ENCODE measurements at regions not wholly inside any gene's neighbourhood (a gene's known extent, or its start where the extent isn't known, plus 50 kb on each side); places are given as distances from the start of the nearest gene placed in this dataset.

- no peak overlapping the region for H3K27ac ChIP-seq
- no peak overlapping the region for H3K4me3 ChIP-seq
- no peaks in the 10 kb centered on the region for H3K27me3 ChIP-seq
- H3K4me1 ChIP-seq = no peaks in the 10 kb centered on the region
- ATAC-seq = no peak
- intact Hi-C loops (cut with DNase I) = no loop called here
- H3K9me3 ChIP-seq = peaks cover 0 to 55% (median 9%) of the 10 kb centered on the region in 11 donors
- DNase-seq = no peak
- TF ChIP-seq CTCF (IDR thresholded peaks at IDR 0.05) = no peak
- H3K36me3 ChIP-seq = no peaks in the 10 kb centered on the region
- WGBS, 2 donors = 88 to 91% methylated on average over 2 of the region's 2 CpGs
Observed at GRCh38 chr7:13420726-13421125, 568.7 kb downstream of the ETV1 start.

GRCh38 chr7:13421776-13422175 is 567.7 kb downstream of the ETV1 start:
- H3K36me3 ChIP-seq = no peaks in the 10 kb centered on the region
- no peak overlapping the region for H3K4me3 ChIP-seq
- 85 to 86% methylated on average over 4 of the region's 4 CpGs for WGBS, 2 donors
- intact Hi-C loops (cut with DNase I) = no loop called here
- DNase-seq (no peak), ATAC-seq (no peak)
- no peaks in the 10 kb centered on the region for H3K27me3 ChIP-seq
- no peak overlapping the region for H3K27ac ChIP-seq
- H3K4me1 ChIP-seq = no peaks in the 10 kb centered on the region
- H3K9me3 ChIP-seq = peaks cover 0 to 55% (median 9%) of the 10 kb centered on the region in 11 donors
- TF ChIP-seq CTCF (IDR thresholded peaks at IDR 0.05) = no peak

- no peaks in the 10 kb centered on the region for H3K4me1 ChIP-seq
- H3K9me3 ChIP-seq = no peaks in the 10 kb centered on the region
- intact Hi-C loops (cut with DNase I) = no loop called here
- no peak overlapping the region for H3K27ac ChIP-seq
- H3K27me3 ChIP-seq = no peaks in the 10 kb centered on the region
- no peaks in the 10 kb centered on the region for H3K36me3 ChIP-seq
- no peak for TF ChIP-seq CTCF (IDR thresholded peaks at IDR 0.05)
- ATAC-seq (no peak), DNase-seq (no peak)
- H3K4me3 ChIP-seq = no peak overlapping the region
- 78% methylated on average over 2 of the region's 2 CpGs for WGBS, 2 donors
Observed at GRCh38 chr7:13433946-13434345, 555.5 kb downstream of the ETV1 start.

- ATAC-seq = no peak
- Histone ChIP-seq H3K9me3 (no peaks in the 10 kb centered on the region), H3K4me3 (no peak overlapping the region), H3K27me3 (no peaks in the 10 kb centered on the region), H3K36me3 (no peaks in the 10 kb centered on the region), H3K4me1 (no peaks in the 10 kb centered on the region), H3K27ac (no peak overlapping the region)
- no peak for DNase-seq
- intact Hi-C loops (cut with DNase I) = no loop called here
- 44 to 54% methylated on average over 1 of the region's 1 CpG for WGBS, 2 donors
- TF ChIP-seq CTCF (IDR thresholded peaks at IDR 0.05) = no peak
Observed at GRCh38 chr7:13442226-13442625, 547.2 kb downstream of the ETV1 start.

GRCh38 chr7:13447637-13448036 is 541.8 kb downstream of the ETV1 start:
- WGBS, 2 donors = 89 to 94% methylated on average over 1 of the region's 1 CpG
- Histone ChIP-seq H3K4me1 (no peaks in the 10 kb centered on the region), H3K36me3 (no peaks in the 10 kb centered on the region), H3K27me3 (no peaks in the 10 kb centered on the region), H3K27ac (no peak overlapping the region), H3K9me3 (peaks cover 0 to 5% (median 0%) of the 10 kb centered on the region in 11 donors), H3K4me3 (no peak overlapping the region)
- no peak for TF ChIP-seq CTCF (IDR thresholded peaks at IDR 0.05)
- no peak for DNase-seq
- no peak for ATAC-seq
- intact Hi-C loops (cut with DNase I) = no loop called here

All from heart right ventricle (tissue), 16 donors.